ENCODE measurements at regions not wholly inside any gene's neighbourhood (a gene's known extent, or its start where the extent isn't known, plus 50 kb on each side); places are given as distances from the start of the nearest gene placed in this dataset.
A peak's percentile ranks its signal among the peaks of the same experiment; 100 is the strongest.

DNA sequence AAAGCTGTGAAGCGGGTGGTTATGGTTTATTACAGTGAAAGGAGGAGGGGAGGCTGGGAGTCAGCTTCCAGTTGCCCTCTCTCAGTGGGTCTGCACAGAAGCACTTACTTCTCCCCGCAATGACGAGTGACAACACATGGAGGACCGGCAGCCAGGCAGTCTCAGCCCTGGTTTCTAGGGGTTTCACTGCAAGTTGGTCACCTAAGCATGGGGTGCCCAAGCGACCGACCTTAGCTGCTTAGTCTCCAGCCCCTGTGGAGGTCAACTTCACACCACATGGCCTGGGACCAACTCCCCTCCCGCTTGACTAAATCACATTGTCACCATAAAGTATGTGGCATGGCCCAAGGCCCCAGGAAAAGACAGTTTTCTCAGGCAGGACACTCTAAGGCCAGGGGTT is 99.9 kb upstream of the ZNF32 start:
- no peaks in the 10 kb centered on the region for H3K9me3 Mint-ChIP-seq
- ATAC-seq (replicated peaks; ENCODE audit: extremely low read depth, poor library complexity, severe bottlenecking): no peak
- no peaks in the 10 kb centered on the region for H3K27me3 Mint-ChIP-seq
- H3K36me3 Mint-ChIP-seq (ENCODE audit: insufficient read depth): no peaks in the 10 kb centered on the region
- no peak for DNase-seq (ENCODE audit: low spot score in 2 of 2)
- H3K4me1 Mint-ChIP-seq: no peaks in the 10 kb centered on the region
- H3K4me3 Mint-ChIP-seq: no peak overlapping the region
- no peak overlapping the region for H3K27ac Mint-ChIP-seq (ENCODE audit: low read depth)

DNA sequence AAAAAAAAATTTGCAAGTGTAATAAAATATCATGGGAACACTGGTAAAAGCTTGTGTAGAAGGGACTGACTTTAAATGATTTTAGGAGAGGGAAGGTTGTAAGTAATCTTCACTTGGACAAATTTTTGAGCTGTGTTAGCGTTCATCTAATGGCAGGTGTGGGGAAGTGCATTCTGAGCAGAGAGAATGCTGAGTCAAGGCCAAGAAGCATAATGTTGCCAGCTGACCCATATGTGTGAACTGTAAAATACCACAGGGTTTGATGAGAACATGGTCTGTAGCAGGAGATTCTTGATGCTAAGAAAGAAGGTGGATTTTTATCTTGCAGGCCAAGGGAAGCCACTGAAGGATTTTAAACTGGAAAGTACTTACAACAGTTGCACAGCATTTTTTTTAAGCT is 98.2 kb upstream of the ZNF32 start:
- no peaks in the 10 kb centered on the region for H3K9me3 Mint-ChIP-seq
- no peaks in the 10 kb centered on the region for H3K4me1 Mint-ChIP-seq
- H3K36me3 Mint-ChIP-seq (ENCODE audit: insufficient read depth): no peaks in the 10 kb centered on the region
- DNase-seq (ENCODE audit: low spot score in 2 of 2): no peak
- no peak overlapping the region for H3K4me3 Mint-ChIP-seq
- ATAC-seq (replicated peaks; ENCODE audit: extremely low read depth, poor library complexity, severe bottlenecking): no peak
- no peak overlapping the region for H3K27ac Mint-ChIP-seq (ENCODE audit: low read depth)
- no peaks in the 10 kb centered on the region for H3K27me3 Mint-ChIP-seq

DNA sequence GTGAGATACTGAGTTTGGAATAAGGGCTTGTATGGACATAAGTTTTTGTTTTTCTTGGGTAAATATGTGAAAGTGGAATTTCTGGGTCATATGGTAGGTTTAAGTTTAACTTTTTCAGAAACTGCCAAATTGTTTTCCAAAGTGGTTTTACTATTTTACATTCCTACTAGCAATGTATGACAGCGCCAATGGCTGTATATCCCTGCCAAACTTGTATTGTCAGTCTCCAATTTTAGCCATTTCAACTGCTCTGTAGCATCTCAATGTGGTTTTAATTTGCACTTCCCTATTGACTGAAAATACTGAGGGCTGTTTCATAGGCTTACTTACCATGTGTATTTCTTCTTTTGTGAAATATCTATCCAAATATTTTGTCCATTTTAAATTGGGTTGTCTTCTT is 90.5 kb upstream of the ZNF32 start:
- Mint-ChIP-seq H3K27me3 (peaks cover 3% of the 10 kb centered on the region), H3K9me3 (no peaks in the 10 kb centered on the region), H3K36me3 (ENCODE audit: insufficient read depth) (no peaks in the 10 kb centered on the region), H3K4me3 (no peak overlapping the region), H3K27ac (ENCODE audit: low read depth) (no peak overlapping the region), H3K4me1 (no peaks in the 10 kb centered on the region)
- ATAC-seq (replicated peaks; ENCODE audit: extremely low read depth, poor library complexity, severe bottlenecking) (no peak), DNase-seq (ENCODE audit: low spot score in 2 of 2) (no peak)

DNA sequence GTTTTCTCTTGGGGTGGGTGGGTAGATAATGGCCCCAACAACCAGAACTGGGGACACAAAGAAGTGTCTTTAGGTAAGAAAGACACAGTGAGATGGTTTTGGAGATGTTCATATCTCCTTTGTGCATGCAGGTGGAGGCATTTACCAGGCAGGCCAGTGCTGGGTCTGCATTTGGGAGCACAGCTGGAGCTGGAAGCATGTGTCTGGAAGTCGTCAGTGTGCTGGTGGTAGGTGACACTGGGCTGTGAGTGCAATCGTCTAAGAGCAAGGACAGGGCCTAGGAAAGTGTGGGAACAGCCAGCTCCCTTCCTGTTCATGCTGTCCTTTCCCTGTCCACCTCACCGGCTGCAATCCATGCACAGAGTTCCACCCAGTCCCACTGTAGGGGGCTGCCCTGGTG is 88.3 kb upstream of the ZNF32 start:
- Mint-ChIP-seq H3K27ac (ENCODE audit: low read depth) (no peak overlapping the region), H3K4me1 (no peaks in the 10 kb centered on the region), H3K9me3 (no peaks in the 10 kb centered on the region), H3K4me3 (no peak overlapping the region), H3K27me3 (peaks cover 8% of the 10 kb centered on the region), H3K36me3 (ENCODE audit: insufficient read depth) (no peaks in the 10 kb centered on the region)
- ATAC-seq (replicated peaks; ENCODE audit: extremely low read depth, poor library complexity, severe bottlenecking) (no peak), DNase-seq (ENCODE audit: low spot score in 2 of 2) (no peak)

DNA sequence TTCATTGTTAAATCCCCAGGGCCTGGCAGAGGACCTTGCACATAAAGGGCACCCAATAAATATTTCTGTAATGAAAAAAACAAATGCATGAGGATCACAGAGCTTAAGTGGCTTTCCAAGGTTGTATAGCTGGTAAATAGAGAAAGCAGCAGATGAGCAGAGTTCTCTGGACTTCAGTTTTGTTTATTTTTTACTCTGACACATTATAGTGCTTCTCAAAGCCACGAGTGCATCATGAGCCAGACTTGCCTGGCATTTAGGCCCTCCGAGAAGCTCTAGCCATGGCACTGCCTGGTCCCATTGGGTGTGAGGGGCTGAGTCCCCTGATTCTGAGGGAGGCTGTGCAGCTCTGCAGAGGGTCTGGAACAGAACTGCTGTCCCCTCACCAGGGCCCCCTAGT is 87.2 kb upstream of the ZNF32 start:
- Mint-ChIP-seq H3K9me3 (no peaks in the 10 kb centered on the region), H3K27ac (ENCODE audit: low read depth) (no peak overlapping the region), H3K4me1 (no peaks in the 10 kb centered on the region), H3K4me3 (no peak overlapping the region), H3K27me3 (peaks cover 16% of the 10 kb centered on the region), H3K36me3 (ENCODE audit: insufficient read depth) (no peaks in the 10 kb centered on the region)
- ATAC-seq (replicated peaks; ENCODE audit: extremely low read depth, poor library complexity, severe bottlenecking): no peak
- DNase-seq (ENCODE audit: low spot score in 2 of 2): no peak

DNA sequence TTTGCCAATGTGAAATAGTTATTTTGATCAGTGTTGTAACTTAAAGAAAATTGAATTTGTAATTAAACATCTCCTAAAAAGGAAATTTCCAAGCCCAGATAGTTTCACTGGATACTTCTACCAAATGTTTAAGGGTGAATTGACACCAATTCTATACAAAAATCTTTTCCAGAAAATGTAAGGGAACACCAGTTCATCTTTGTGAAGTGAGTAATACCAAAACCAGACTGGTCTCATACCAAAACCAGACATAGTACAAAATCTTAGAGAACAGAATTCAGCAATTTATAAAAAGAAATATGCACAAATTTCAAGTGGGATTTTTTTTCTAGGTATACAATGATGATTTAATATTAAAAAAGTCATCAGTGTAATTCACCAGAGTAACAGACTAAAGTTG is 86.0 kb upstream of the ZNF32 start:
- peaks cover 2% of the 10 kb centered on the region for H3K9me3 Mint-ChIP-seq
- H3K27me3 Mint-ChIP-seq: peaks cover 21% of the 10 kb centered on the region
- H3K36me3 Mint-ChIP-seq (ENCODE audit: insufficient read depth): no peaks in the 10 kb centered on the region
- H3K4me1 Mint-ChIP-seq: no peaks in the 10 kb centered on the region
- no peak for ATAC-seq (replicated peaks; ENCODE audit: extremely low read depth, poor library complexity, severe bottlenecking)
- H3K4me3 Mint-ChIP-seq: no peak overlapping the region
- H3K27ac Mint-ChIP-seq (ENCODE audit: low read depth): no peak overlapping the region
- no peak for DNase-seq (ENCODE audit: low spot score in 2 of 2)

DNA sequence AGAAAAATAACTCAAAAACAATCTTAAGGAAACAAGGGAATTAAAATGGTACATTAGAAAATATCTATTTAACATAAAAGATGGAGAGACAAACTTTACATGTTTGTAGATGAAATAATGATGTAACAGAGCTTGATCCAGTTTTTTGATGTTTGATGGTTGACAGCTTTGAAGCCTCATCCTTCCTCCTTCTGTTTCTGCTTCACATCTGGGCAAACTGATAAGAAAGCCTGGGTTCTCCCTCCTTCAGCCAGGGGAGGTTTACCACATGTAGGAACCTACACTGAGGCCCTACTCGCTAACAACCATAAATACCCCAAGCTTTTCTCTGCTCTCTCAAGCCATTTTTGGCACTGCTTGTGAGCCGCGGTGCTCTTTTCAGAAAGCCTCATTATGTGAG is 82.8 kb upstream of the ZNF32 start:
- Mint-ChIP-seq H3K27ac (ENCODE audit: low read depth) (no peak overlapping the region), H3K27me3 (peaks cover 46% of the 10 kb centered on the region), H3K4me1 (no peaks in the 10 kb centered on the region), H3K9me3 (peaks cover 18% of the 10 kb centered on the region), H3K4me3 (no peak overlapping the region), H3K36me3 (ENCODE audit: insufficient read depth) (no peaks in the 10 kb centered on the region)
- no peak for DNase-seq (ENCODE audit: low spot score in 2 of 2)
- ATAC-seq (replicated peaks; ENCODE audit: extremely low read depth, poor library complexity, severe bottlenecking): no peak

DNA sequence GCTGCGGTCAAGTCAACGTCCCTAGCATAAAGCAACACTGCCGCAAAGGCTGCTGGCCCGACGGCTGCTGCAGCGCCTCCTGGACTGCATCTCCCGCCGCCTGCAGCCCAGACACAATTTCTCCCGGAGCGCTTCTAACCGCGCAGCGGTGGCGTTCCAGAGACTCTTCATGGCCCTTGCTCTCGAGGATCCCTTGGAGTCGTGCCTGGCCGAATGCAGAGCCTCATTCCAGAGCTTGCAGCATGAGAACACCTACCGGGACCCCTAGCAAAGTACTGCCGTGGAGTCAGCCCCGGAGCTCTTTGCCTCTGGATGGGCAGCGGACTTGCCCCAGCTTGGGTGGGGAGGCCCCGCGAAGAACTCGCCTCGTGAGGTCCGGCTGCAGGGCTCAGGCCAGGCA is 79.7 kb upstream of the ZNF32 start:
- H3K27me3 Mint-ChIP-seq: peaks cover 49% of the 10 kb centered on the region
- DNase-seq (ENCODE audit: low spot score in 2 of 2): no peak
- no peaks in the 10 kb centered on the region for H3K36me3 Mint-ChIP-seq (ENCODE audit: insufficient read depth)
- no peak overlapping the region for H3K27ac Mint-ChIP-seq (ENCODE audit: low read depth)
- H3K4me3 Mint-ChIP-seq: no peak overlapping the region
- H3K9me3 Mint-ChIP-seq: peaks cover 25% of the 10 kb centered on the region
- no peak for ATAC-seq (replicated peaks; ENCODE audit: extremely low read depth, poor library complexity, severe bottlenecking)
- H3K4me1 Mint-ChIP-seq: no peaks in the 10 kb centered on the region

DNA sequence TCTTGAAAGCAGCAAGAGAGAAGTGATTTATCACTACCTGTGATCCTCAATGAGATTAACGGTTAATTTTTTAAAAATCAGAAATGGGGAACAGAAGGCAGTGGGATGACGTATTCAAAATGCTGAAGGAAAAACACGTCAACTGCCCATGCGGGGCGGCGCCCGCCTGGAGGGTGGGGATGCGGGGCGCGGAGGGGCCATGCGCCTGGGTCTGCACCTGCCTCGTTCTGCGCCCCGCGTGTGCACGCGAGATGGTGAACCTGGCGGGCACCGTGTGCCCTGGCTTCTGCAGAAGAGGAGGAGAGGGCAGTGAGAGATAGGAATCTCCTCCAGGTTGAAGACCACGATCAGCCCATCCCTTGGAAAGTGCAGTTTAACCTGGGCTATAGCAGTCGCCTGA is 79.3 kb upstream of the ZNF32 start:
- Mint-ChIP-seq H3K36me3 (ENCODE audit: insufficient read depth) (no peaks in the 10 kb centered on the region), H3K9me3 (peaks cover 25% of the 10 kb centered on the region), H3K4me1 (no peaks in the 10 kb centered on the region), H3K4me3 (no peak overlapping the region), H3K27me3 (peaks cover 49% of the 10 kb centered on the region), H3K27ac (ENCODE audit: low read depth) (no peak overlapping the region)
- ATAC-seq (replicated peaks; ENCODE audit: extremely low read depth, poor library complexity, severe bottlenecking): no peak
- no peak for DNase-seq (ENCODE audit: low spot score in 2 of 2)

DNA sequence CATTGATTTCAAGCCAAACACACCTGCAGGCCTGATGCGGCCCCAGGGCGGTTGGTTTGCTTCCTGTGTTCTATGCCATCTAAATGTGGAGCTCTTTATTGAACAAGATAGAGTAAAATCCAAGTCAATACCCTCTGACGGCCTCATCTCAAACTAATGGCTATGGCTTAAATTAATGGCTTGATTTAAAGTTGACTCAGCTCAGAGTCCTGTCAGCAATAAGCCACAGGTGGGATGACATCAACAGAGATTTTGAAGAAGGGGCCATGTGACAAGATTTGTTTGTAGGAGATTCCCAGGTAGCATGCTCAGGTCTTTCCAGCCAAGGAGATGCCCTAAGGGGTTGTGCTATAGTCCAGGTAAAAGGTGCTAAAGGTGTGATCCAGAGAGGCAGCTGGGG is 66.7 kb upstream of the ZNF32 start:
- ATAC-seq (replicated peaks; ENCODE audit: extremely low read depth, poor library complexity, severe bottlenecking): no peak
- Mint-ChIP-seq H3K27me3 (peaks cover 40% of the 10 kb centered on the region), H3K4me3 (no peak overlapping the region), H3K36me3 (ENCODE audit: insufficient read depth) (peaks cover 4% of the 10 kb centered on the region), H3K4me1 (no peaks in the 10 kb centered on the region), H3K27ac (ENCODE audit: low read depth) (no peak overlapping the region), H3K9me3 (peaks cover 6% of the 10 kb centered on the region)
- DNase-seq (ENCODE audit: low spot score in 2 of 2): no peak

DNA sequence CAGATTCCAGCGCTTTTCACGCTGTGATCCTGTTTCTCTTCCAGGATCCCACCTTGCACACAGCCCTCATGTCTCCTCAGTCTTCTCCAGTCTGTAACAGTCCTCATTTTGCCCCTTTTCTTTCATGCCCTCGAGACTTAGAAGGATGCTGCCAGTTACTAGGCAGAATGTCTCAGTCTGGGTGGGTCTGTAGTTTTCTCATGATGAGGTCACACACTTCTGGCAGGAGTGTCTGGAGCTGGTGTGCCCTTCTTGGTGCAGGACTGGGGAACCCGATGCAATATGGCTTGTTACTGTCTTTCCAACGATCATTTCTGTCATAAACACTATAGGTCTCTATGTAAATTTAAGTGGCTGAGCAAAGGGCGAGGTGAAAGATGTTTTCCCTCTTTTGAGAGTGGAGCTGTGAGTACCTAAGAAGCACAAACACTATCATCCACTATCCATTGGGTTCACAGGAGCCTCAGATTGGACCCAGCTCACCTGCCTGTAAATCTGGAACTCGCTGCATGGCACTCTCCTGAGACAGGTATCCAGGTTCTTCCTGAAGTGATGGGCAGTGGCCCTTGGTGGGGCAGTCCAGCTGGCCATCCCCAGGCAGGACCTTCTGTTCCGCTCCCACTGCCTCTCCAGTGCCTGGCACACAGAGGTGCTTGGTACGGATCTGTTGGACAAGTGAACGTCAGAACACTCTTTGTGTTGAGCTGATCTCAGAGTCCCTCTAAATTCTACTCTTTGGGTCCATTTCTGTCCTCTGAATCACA is 64.3 kb upstream of the ZNF32 start:
- Mint-ChIP-seq H3K27ac (ENCODE audit: low read depth) (no peak overlapping the region), H3K9me3 (no peaks in the 10 kb centered on the region), H3K4me3 (no peak overlapping the region), H3K27me3 (peaks cover 17% of the 10 kb centered on the region), H3K36me3 (ENCODE audit: insufficient read depth) (peaks cover 4% of the 10 kb centered on the region), H3K4me1 (no peaks in the 10 kb centered on the region)
- no peak for DNase-seq (ENCODE audit: low spot score in 2 of 2)
- ATAC-seq (replicated peaks; ENCODE audit: extremely low read depth, poor library complexity, severe bottlenecking): no peak

DNA sequence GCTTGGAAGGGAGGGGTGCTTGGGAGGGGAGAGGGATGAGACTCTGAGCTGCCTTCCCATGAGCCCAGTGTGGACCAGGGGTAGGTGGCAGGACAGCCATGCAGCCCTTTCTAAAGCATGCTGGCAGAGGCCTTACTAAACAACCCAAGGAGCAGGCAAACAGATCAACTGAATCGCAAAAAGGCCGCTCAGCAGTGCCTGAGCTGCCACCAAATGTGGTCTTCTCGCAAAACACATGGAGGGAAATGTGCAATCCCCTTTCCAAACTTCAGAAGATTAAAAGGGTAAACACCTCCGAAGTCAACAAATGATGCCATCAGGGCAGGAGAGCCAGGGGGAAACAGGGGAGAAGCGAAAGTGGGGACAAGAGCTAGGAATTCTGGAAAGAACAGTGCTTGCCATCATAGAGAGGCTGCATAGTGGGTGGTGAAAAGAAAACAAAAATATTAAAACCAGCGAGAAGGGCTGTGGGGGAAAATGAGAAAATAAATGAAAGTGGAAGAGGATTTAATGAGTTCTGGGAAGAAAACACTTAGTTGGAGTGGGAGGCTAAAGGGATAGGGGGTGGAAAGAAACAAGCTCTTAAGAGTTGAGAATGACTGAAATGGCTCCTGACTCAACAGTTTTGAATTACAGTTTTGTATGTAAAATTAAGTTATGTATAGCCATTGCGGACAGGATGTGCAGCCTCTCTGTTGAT is 62.2 kb upstream of the ZNF32 start:
- ATAC-seq (replicated peaks; ENCODE audit: extremely low read depth, poor library complexity, severe bottlenecking) (no peak), DNase-seq (ENCODE audit: low spot score in 2 of 2) (peak in 1 of 2 donors; percentile 6)
- H3K27ac Mint-ChIP-seq (ENCODE audit: low read depth): no peak overlapping the region
- peaks cover 2% of the 10 kb centered on the region for H3K36me3 Mint-ChIP-seq (ENCODE audit: insufficient read depth)
- no peaks in the 10 kb centered on the region for H3K9me3 Mint-ChIP-seq
- no peak overlapping the region for H3K4me3 Mint-ChIP-seq
- H3K27me3 Mint-ChIP-seq: no peaks in the 10 kb centered on the region
- no peaks in the 10 kb centered on the region for H3K4me1 Mint-ChIP-seq

DNA sequence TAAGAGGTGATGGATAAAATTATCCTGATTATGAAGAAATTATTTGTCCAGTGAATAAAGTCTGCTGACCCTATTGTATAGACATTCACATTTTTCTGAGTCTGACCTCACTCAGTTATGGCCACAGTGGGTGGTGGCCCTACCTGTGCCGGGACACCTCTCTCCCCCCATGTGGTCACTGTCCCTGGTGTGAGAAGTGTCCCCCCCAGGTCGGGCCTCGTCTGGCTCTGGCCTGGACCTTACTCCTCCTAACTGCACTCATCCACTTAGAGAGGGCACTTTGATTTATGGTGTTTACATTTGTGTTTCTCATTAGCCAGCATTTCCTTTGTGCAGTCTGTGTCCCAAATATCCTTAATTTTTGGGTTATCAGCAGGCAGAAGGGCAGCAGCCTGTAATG is 59.6 kb upstream of the ZNF32 start:
- Mint-ChIP-seq H3K36me3 (ENCODE audit: insufficient read depth) (no peaks in the 10 kb centered on the region), H3K27ac (ENCODE audit: low read depth) (no peak overlapping the region), H3K4me3 (no peak overlapping the region), H3K4me1 (no peaks in the 10 kb centered on the region), H3K27me3 (no peaks in the 10 kb centered on the region), H3K9me3 (no peaks in the 10 kb centered on the region)
- no peak for ATAC-seq (replicated peaks; ENCODE audit: extremely low read depth, poor library complexity, severe bottlenecking)
- no peak for DNase-seq (ENCODE audit: low spot score in 2 of 2)
